AG20443 (cell line): ENCODE measurements at regions not wholly inside any gene's neighbourhood (a gene's known extent, or its start where the extent isn't known, plus 50 kb on each side); places are given as distances from the start of the nearest gene placed in this dataset.
"Not testable (repeated sequence)": the region's sequence is repeated elsewhere in the genome, so short reads cannot be mapped to it uniquely, and the experiment has no call there.

Source experiments
- DNase-seq: peaks from one replicate; pipeline ENCODE4 v3.0.0; 2012; ENCODE audit warnings: low spot score, mixed read lengths

- no peak for DNase-seq
Measured at GRCh38 chr5:106690585-106690984, 980.2 kb downstream of the EFNA5 start.

GRCh38 chr5:106680330-106680729 lies 990.4 kb downstream of the EFNA5 start:
- DNase-seq, result no peak

GRCh38 chr5:106677057-106677456 lies 993.7 kb downstream of the EFNA5 start:
- DNase-seq, result no peak

GRCh38 chr5:106675687-106676086 lies 995.0 kb downstream of the EFNA5 start:
- DNase-seq, result no peak

- DNase-seq, result no peak
Measured at GRCh38 chr5:106673941-106674340, 996.8 kb downstream of the EFNA5 start.

- DNase-seq, result no peak
Measured at GRCh38 chr5:106661866-106662265, 1008.9 kb downstream of the EFNA5 start.

- no peak for DNase-seq
Measured at GRCh38 chr5:106660681-106661080, 1010.1 kb downstream of the EFNA5 start.

- DNase-seq, result no peak
Measured at GRCh38 chr5:106658150-106658549, 1012.6 kb downstream of the EFNA5 start.

GRCh38 chr5:106656821-106657220 lies 1013.9 kb downstream of the EFNA5 start:
- DNase-seq, result no peak

- no peak for DNase-seq
Measured at GRCh38 chr5:106649031-106649430, 1021.7 kb downstream of the EFNA5 start.

GRCh38 chr5:106648401-106648800 lies 1022.3 kb downstream of the EFNA5 start:
- no peak for DNase-seq

- no peak for DNase-seq
Measured at GRCh38 chr5:106646106-106646505, 1024.6 kb downstream of the EFNA5 start.

GRCh38 chr5:106640511-106640910 lies 1030.2 kb downstream of the EFNA5 start:
- no peak for DNase-seq

GRCh38 chr5:106639488-106639887 lies 1031.2 kb downstream of the EFNA5 start:
- DNase-seq, result no peak

GRCh38 chr5:106637275-106637674 lies 1033.5 kb downstream of the EFNA5 start:
- no peak for DNase-seq

- DNase-seq, result no peak
Measured at GRCh38 chr5:106634375-106634774, 1036.4 kb downstream of the EFNA5 start.

- no peak for DNase-seq
Measured at GRCh38 chr5:106633825-106634224, 1036.9 kb downstream of the EFNA5 start.

- DNase-seq, result not testable (repeated sequence)
Measured at GRCh38 chr5:106628456-106628855, 1042.3 kb downstream of the EFNA5 start.

- DNase-seq, result no peak
Measured at GRCh38 chr5:106610041-106610440, 1060.7 kb downstream of the EFNA5 start.

- no peak for DNase-seq
Measured at GRCh38 chr5:106601620-106602019, 1069.1 kb downstream of the EFNA5 start.

GRCh38 chr5:106600803-106601202 lies 1069.9 kb downstream of the EFNA5 start:
- DNase-seq, result no peak

- DNase-seq, result no peak
Measured at GRCh38 chr5:106595864-106596263, 1074.9 kb downstream of the EFNA5 start.

GRCh38 chr5:106584268-106584667 lies 1086.5 kb downstream of the EFNA5 start:
- no peak for DNase-seq

- DNase-seq, result no peak
Measured at GRCh38 chr5:106578736-106579135, 1092.0 kb downstream of the EFNA5 start.

GRCh38 chr5:106574820-106575219 lies 1095.9 kb downstream of the EFNA5 start:
- DNase-seq, result no peak
